ENCODE measurements at regions not wholly inside any gene's neighbourhood (a gene's known extent, or its start where the extent isn't known, plus 50 kb on each side); places are given as distances from the start of the nearest gene placed in this dataset.

DNA sequence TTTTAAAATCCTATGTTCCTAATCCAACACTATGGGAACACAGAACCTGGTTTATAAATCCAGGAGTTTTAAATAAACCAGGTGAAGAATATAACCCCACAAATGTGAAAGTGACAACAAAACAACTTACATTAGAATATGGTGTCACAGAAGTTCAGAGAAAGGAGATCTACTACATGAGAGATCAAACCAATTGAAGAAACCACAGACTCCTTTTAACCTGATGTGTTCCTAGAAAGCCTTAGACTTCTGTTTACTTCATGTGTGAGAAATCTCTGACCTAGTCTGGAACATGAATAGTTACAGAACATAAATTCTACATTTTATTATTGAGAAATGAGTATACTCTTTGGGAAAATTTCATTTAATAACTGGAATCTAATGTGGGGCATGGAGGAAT, 165.3 kb downstream of the FTCDNL1 start:
- H3K4me1 ChIP-seq (ENCODE audit: insufficient read depth, low read length), result no peaks in the 10 kb centered on the region
- no peak overlapping the region for H4K8ac ChIP-seq (replicated peaks; ENCODE audit: insufficient read length, low read depth, low read length)
- no peaks in the 10 kb centered on the region for H3K79me2 ChIP-seq (ENCODE audit: insufficient read depth, low read length)
- H4K20me1 ChIP-seq (ENCODE audit: control insufficient read depth, insufficient read depth, insufficient read length), result no peaks in the 10 kb centered on the region
- H3K23me2 ChIP-seq (ENCODE audit: insufficient read length, low read depth, low read length, poor library complexity, severe bottlenecking), result no peaks in the 10 kb centered on the region
- no peak overlapping the region for H3K56ac ChIP-seq (ENCODE audit: insufficient read length, low read depth, low read length)
- Mint-ChIP-seq H3K4me3 (no peak overlapping the region), H3K9me3 (no peaks in the 10 kb centered on the region), H3K27ac (no peak overlapping the region), H3K27me3 (ENCODE audit: low read depth) (no peaks in the 10 kb centered on the region), H3K4me1 (peaks cover 4 to 5% of the 10 kb centered on the region in 2 experiments; a peak in 2 of 4 replicates), H3K36me3 (ENCODE audit: insufficient read depth in 1 of 3, low read depth in 3 of 3) (no peaks in the 10 kb centered on the region)
- no peak overlapping the region for H3K4ac ChIP-seq (ENCODE audit: low read depth, low read length)
- no peak overlapping the region for H2AK5ac ChIP-seq (ENCODE audit: insufficient read length, low read length)
- no peak overlapping the region for H2BK5ac ChIP-seq (ENCODE audit: insufficient read length, low read length)
- no peak overlapping the region for H3K4me2 ChIP-seq (ENCODE audit: insufficient read depth, insufficient read length, low read length)
- H2BK15ac ChIP-seq (ENCODE audit: low read depth, low read length), result no peak overlapping the region
- no peak overlapping the region for H2AFZ ChIP-seq (ENCODE audit: low read length)
- H3K23ac ChIP-seq (ENCODE audit: insufficient read length, low read depth, low read length), result no peak overlapping the region
- H3K14ac ChIP-seq (ENCODE audit: insufficient read depth, low read length), result no peak overlapping the region
- no peaks in the 10 kb centered on the region for H3K27me3 ChIP-seq (ENCODE audit: insufficient read depth, low read length)
- TF ChIP-seq, protein P1, sequence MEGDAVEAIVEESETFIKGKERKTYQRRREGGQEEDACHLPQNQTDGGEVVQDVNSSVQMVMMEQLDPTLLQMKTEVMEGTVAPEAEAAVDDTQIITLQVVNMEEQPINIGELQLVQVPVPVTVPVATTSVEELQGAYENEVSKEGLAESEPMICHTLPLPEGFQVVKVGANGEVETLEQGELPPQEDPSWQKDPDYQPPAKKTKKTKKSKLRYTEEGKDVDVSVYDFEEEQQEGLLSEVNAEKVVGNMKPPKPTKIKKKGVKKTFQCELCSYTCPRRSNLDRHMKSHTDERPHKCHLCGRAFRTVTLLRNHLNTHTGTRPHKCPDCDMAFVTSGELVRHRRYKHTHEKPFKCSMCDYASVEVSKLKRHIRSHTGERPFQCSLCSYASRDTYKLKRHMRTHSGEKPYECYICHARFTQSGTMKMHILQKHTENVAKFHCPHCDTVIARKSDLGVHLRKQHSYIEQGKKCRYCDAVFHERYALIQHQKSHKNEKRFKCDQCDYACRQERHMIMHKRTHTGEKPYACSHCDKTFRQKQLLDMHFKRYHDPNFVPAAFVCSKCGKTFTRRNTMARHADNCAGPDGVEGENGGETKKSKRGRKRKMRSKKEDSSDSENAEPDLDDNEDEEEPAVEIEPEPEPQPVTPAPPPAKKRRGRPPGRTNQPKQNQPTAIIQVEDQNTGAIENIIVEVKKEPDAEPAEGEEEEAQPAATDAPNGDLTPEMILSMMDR (conservative IDR thresholded peaks at IDR 0.05), result no peak
- H3K18ac ChIP-seq (ENCODE audit: insufficient read length, low read depth, low read length), result no peak overlapping the region
- no peak overlapping the region for H3K9ac ChIP-seq (ENCODE audit: extremely low read depth, insufficient read length, low read length)
- no peak overlapping the region for H2BK12ac ChIP-seq (ENCODE audit: insufficient read length, low read depth, low read length)
- no peak overlapping the region for H2BK120ac ChIP-seq (ENCODE audit: low read depth, low read length, poor library complexity, severe bottlenecking)
- no peaks in the 10 kb centered on the region for H3K9me3 ChIP-seq (ENCODE audit: control insufficient read depth, low read depth, low read length)
- no peak for DNase-seq
- H2BK20ac ChIP-seq (ENCODE audit: low read depth, low read length, poor library complexity, severe bottlenecking), result no peak overlapping the region
- no peak overlapping the region for H3T11ph ChIP-seq (ENCODE audit: low read length)
- H3K79me1 ChIP-seq (ENCODE audit: insufficient read depth, low read depth, low read length, poor library complexity, severe bottlenecking), result no peaks in the 10 kb centered on the region
- H4K91ac ChIP-seq (ENCODE audit: insufficient read length, low read depth, low read length), result no peak overlapping the region
- H3K27ac ChIP-seq (ENCODE audit: insufficient read length, low read depth, low read length), result no peak overlapping the region
- no peak overlapping the region for H4K5ac ChIP-seq (ENCODE audit: insufficient read length, low read depth, low read length)

All from H9 (cell line).